SK-N-SH treated with all-trans-retinoic acid at 6 μM for 48 hours (cell line): ENCODE measurements at regions not wholly inside any gene's neighbourhood (a gene's known extent, or its start where the extent isn't known, plus 50 kb on each side); places are given as distances from the start of the nearest gene placed in this dataset.

Experiments used
- ATAC-seq: fragments of 200-7000 bp; cut with Tn5 transposase; 3 replicates; pipeline ENCODE4 v1.9.1; 2020; ENCODE audit warnings: mild to moderate bottlenecking, moderate library complexity
- ARNTL ChIP-seq: fragments of 450-650 bp; formaldehyde crosslinking; IDR thresholded peaks from 2 replicates; pipeline ENCODE4 v1.5.0; 2020; ENCODE audit warnings: low read depth, mild to moderate bottlenecking, moderate library complexity, borderline replicate concordance
- BACH2 ChIP-seq: fragments of 250-450 bp; sonication (Bioruptor Pico); IDR thresholded peaks from 2 replicates; pipeline ENCODE4 v1.9.0; 2021; ENCODE audit warnings: mild to moderate bottlenecking, borderline replicate concordance
- CSDC2 ChIP-seq: fragments of 250-450 bp; sonication (Bioruptor Pico); IDR thresholded peaks from 2 replicates; pipeline ENCODE4 v1.5.0; 2020; ENCODE audit warnings: mild to moderate bottlenecking, moderate library complexity
- ESRRG ChIP-seq: fragments of 250-450 bp; sonication (Bioruptor Pico); IDR thresholded peaks from 2 replicates; pipeline ENCODE4 v1.6.1; 2021; ENCODE audit warnings: mild to moderate bottlenecking
- GLIS3 ChIP-seq: fragments of 250-450 bp; sonication (Bioruptor Pico); IDR thresholded peaks from 2 replicates; pipeline ENCODE4 v1.5.0; 2020; ENCODE audit warnings: mild to moderate bottlenecking, moderate library complexity
- ISL1 ChIP-seq: fragments of 250-450 bp; sonication (Bioruptor Pico); IDR thresholded peaks from 2 replicates; pipeline ENCODE4 v2.1.2; 2022; ENCODE audit warnings: mild to moderate bottlenecking, moderate library complexity
- OSR1 ChIP-seq: fragments of 250-450 bp; sonication (Bioruptor Pico); IDR thresholded peaks from 2 replicates; pipeline ENCODE4 v1.8.0; 2022; ENCODE audit warnings: moderate library complexity, mild to moderate bottlenecking, inconsistent platforms
- POU6F1 ChIP-seq: fragments of 250-450 bp; sonication (Bioruptor Pico); IDR thresholded peaks from 2 replicates; pipeline ENCODE4 v1.8.0; 2021; ENCODE audit warnings: low read depth, mild to moderate bottlenecking, moderate library complexity, borderline replicate concordance
- PPARA ChIP-seq: fragments of 250-450 bp; sonication (Bioruptor Pico); IDR thresholded peaks from 2 replicates; pipeline ENCODE4 v1.5.0; 2020; ENCODE audit warnings: mild to moderate bottlenecking, borderline replicate concordance
- SNAI2 ChIP-seq: fragments of 250-450 bp; sonication (Bioruptor Pico); IDR thresholded peaks from 2 replicates; pipeline ENCODE4 v1.5.0; 2020; ENCODE audit warnings: mild to moderate bottlenecking, moderate library complexity
- TCF4 ChIP-seq: fragments of 250-450 bp; sonication (Bioruptor Pico); IDR thresholded peaks from 2 replicates; pipeline ENCODE4 v1.8.0; 2021; ENCODE audit warnings: mild to moderate bottlenecking, moderate library complexity, borderline replicate concordance
- TOX ChIP-seq: fragments of 250-450 bp; sonication (Bioruptor Pico); IDR thresholded peaks from 2 replicates; pipeline ENCODE4 v1.8.0; 2021; ENCODE audit warnings: mild to moderate bottlenecking, moderate library complexity, borderline replicate concordance
- TSHZ2 ChIP-seq: fragments of 250-450 bp; sonication (Bioruptor Pico); IDR thresholded peaks from 2 replicates; pipeline ENCODE4 v1.5.0; 2020; ENCODE audit warnings: mild to moderate bottlenecking, moderate library complexity
- ZC3H10 ChIP-seq: fragments of 250-450 bp; sonication (Bioruptor Pico); IDR thresholded peaks from 2 replicates; pipeline ENCODE4 v1.5.1; 2021; ENCODE audit warnings: mild to moderate bottlenecking, moderate library complexity
- ZFP3 ChIP-seq: fragments of 250-450 bp; sonication (Bioruptor Pico); IDR thresholded peaks from 2 replicates; pipeline ENCODE4 v1.5.0; 2020; ENCODE audit warnings: mild to moderate bottlenecking, moderate library complexity
- ZFP30 ChIP-seq: fragments of 450-650 bp; formaldehyde crosslinking; IDR thresholded peaks from 2 replicates; pipeline ENCODE4 v1.5.0; 2022; ENCODE audit warnings: mild to moderate bottlenecking, moderate library complexity
- ZNF70 ChIP-seq: fragments of 450-650 bp; formaldehyde crosslinking; IDR thresholded peaks from 2 replicates; pipeline ENCODE4 v1.5.0; 2020; ENCODE audit warnings: mild to moderate bottlenecking, moderate library complexity
- ZNF8 ChIP-seq: fragments of 450-650 bp; formaldehyde crosslinking; IDR thresholded peaks from 2 replicates; pipeline ENCODE4 v1.5.0; 2020; ENCODE audit warnings: mild to moderate bottlenecking, moderate library complexity
- TF ChIP-seq, protein P1 (sequence below): fragments of 250-450 bp; sonication (Bioruptor Pico); IDR thresholded peaks from 2 replicates; pipeline ENCODE4 v1.8.0; 2020; ENCODE audit warnings: mild to moderate bottlenecking, moderate library complexity, borderline replicate concordance
- TF ChIP-seq, protein P2 (sequence below): fragments of 250-450 bp; sonication (Bioruptor Pico); IDR thresholded peaks from 2 replicates; pipeline ENCODE4 v1.5.1; 2021; ENCODE audit warnings: mild to moderate bottlenecking, moderate library complexity
- TF ChIP-seq, protein P3 (sequence below): fragments of 250-450 bp; sonication (Bioruptor Pico); IDR thresholded peaks from 2 replicates; pipeline ENCODE4 v1.5.1; 2020; ENCODE audit warnings: low read depth, mild to moderate bottlenecking, moderate library complexity

DNA sequence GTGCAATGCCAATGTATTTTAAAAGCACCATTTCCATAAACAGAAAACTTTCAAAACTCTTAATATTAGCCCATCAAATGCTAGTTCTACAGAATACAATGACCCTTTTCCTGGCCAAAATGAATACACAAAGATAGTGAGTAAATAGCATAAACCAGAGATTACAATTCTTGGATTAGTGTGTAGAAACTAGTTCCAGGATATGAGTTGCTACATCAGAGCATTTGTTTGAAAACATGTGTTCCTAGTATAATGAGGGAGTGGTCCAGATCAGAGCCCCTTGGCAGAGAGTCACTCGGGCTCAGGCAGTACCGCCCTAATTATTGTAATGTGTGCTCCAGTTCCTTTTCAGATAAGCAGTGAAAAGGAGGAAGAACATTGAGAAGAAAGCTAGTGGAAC is 63.7 kb upstream of the COL21A1 start:
- TF ChIP-seq, protein P1, sequence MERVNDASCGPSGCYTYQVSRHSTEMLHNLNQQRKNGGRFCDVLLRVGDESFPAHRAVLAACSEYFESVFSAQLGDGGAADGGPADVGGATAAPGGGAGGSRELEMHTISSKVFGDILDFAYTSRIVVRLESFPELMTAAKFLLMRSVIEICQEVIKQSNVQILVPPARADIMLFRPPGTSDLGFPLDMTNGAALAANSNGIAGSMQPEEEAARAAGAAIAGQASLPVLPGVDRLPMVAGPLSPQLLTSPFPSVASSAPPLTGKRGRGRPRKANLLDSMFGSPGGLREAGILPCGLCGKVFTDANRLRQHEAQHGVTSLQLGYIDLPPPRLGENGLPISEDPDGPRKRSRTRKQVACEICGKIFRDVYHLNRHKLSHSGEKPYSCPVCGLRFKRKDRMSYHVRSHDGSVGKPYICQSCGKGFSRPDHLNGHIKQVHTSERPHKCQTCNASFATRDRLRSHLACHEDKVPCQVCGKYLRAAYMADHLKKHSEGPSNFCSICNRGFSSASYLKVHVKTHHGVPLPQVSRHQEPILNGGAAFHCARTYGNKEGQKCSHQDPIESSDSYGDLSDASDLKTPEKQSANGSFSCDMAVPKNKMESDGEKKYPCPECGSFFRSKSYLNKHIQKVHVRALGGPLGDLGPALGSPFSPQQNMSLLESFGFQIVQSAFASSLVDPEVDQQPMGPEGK (CRISPR knock-in tag) = no peak
- TF ChIP-seq ARNTL (CRISPR knock-in tag) = no peak
- TF ChIP-seq TOX (CRISPR knock-in tag) = no peak
- no peak for TF ChIP-seq PPARA
- no peak for TF ChIP-seq SNAI2 (CRISPR knock-in tag)
- ATAC-seq = no peak

- ATAC-seq = no peak
- TF ChIP-seq ZNF8 (CRISPR knock-in tag) (no peak), SNAI2 (CRISPR knock-in tag) (no peak), ZFP30 (no peak), ISL1 (CRISPR knock-in tag) (no peak), POU6F1 (CRISPR knock-in tag) (no peak), TOX (CRISPR knock-in tag) (no peak), OSR1 (CRISPR knock-in tag) (no peak), ZC3H10 (CRISPR knock-in tag) (no peak), ARNTL (CRISPR knock-in tag) (no peak), TCF4 (CRISPR knock-in tag) (no peak), GLIS3 (no peak), BACH2 (CRISPR knock-in tag) (no peak), ESRRG (CRISPR knock-in tag) (no peak), ZNF70 (CRISPR knock-in tag) (no peak), TSHZ2 (no peak)
- TF ChIP-seq, protein P2, sequence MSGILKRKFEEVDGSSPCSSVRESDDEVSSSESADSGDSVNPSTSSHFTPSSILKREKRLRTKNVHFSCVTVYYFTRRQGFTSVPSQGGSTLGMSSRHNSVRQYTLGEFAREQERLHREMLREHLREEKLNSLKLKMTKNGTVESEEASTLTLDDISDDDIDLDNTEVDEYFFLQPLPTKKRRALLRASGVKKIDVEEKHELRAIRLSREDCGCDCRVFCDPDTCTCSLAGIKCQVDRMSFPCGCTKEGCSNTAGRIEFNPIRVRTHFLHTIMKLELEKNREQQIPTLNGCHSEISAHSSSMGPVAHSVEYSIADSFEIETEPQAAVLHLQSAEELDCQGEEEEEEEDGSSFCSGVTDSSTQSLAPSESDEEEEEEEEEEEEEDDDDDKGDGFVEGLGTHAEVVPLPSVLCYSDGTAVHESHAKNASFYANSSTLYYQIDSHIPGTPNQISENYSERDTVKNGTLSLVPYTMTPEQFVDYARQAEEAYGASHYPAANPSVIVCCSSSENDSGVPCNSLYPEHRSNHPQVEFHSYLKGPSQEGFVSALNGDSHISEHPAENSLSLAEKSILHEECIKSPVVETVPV (CRISPR knock-in tag) = no peak
- TF ChIP-seq, protein P3, sequence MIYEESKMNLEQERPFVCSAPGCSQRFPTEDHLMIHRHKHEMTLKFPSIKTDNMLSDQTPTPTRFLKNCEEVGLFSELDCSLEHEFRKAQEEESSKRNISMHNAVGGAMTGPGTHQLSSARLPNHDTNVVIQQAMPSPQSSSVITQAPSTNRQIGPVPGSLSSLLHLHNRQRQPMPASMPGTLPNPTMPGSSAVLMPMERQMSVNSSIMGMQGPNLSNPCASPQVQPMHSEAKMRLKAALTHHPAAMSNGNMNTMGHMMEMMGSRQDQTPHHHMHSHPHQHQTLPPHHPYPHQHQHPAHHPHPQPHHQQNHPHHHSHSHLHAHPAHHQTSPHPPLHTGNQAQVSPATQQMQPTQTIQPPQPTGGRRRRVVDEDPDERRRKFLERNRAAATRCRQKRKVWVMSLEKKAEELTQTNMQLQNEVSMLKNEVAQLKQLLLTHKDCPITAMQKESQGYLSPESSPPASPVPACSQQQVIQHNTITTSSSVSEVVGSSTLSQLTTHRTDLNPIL (CRISPR knock-in tag) = no peak
- TF ChIP-seq, protein P1 (CRISPR knock-in tag) = no peak
Measured at GRCh38 chr6:56310241-56310640, 62.9 kb upstream of the COL21A1 start.

GRCh38 chr6:56299916-56300315 is 52.5 kb upstream of the COL21A1 start:
- ATAC-seq = no peak
- TF ChIP-seq ZFP3 (no peak), CSDC2 (no peak), BACH2 (CRISPR knock-in tag) (no peak), ZC3H10 (CRISPR knock-in tag) (no peak), ZNF8 (CRISPR knock-in tag) (no peak), ZNF70 (CRISPR knock-in tag) (no peak), ESRRG (CRISPR knock-in tag) (no peak), TCF4 (CRISPR knock-in tag) (no peak), TOX (CRISPR knock-in tag) (no peak), TSHZ2 (no peak), PPARA (no peak)
- TF ChIP-seq, protein P1 (CRISPR knock-in tag) = no peak
